SU-DHL-6 (cell line): ENCODE measurements at regions not wholly inside any gene's neighbourhood (a gene's known extent, or its start where the extent isn't known, plus 50 kb on each side); places are given as distances from the start of the nearest gene placed in this dataset.

Source experiments
- H2AFZ ChIP-seq: fragments of 200-600 bp; sonication (generic); 2 replicates; pipeline ENCODE4 v1.6.1; 2014; ENCODE audit warnings: low read depth, mild to moderate bottlenecking, moderate library complexity, mixed read lengths, antibody characterized with exemption, low read length; ENCODE audit not compliant: severe bottlenecking
- H3F3A ChIP-seq: fragments of 200-600 bp; shearing (Covaris generic); 2 replicates; pipeline ENCODE4 v1.6.0; 2016; ENCODE audit warnings: antibody characterized with exemption, mild to moderate bottlenecking; ENCODE audit not compliant: insufficient read depth
- H3K27ac ChIP-seq: fragments of 200-600 bp; sonication (generic); 2 replicates; pipeline ENCODE4 v1.5.1; 2016; ENCODE audit warnings: low read depth, mild to moderate bottlenecking, low read length, moderate library complexity, mixed read lengths
- H3K27me3 ChIP-seq: fragments of 200-600 bp; sonication (generic), shearing (Covaris generic); 2 replicates; pipeline ENCODE4 v1.6.0; 2014; ENCODE audit warnings: mild to moderate bottlenecking, low read length
- H3K36me3 ChIP-seq: fragments of 200-600 bp; sonication (generic); 2 replicates; pipeline ENCODE4 v1.6.1; 2014; ENCODE audit warnings: mild to moderate bottlenecking, low read length, mixed read lengths
- H3K4me2 ChIP-seq: fragments of 300-600, 200-600 bp; shearing (Covaris generic), sonication (generic); 2 replicates; pipeline ENCODE4 v1.6.0; 2014; ENCODE audit warnings: low read length, low read depth, mild to moderate bottlenecking; ENCODE audit not compliant: poor library complexity, severe bottlenecking
- H3K4me3 ChIP-seq: fragments of 200-600 bp; sonication (generic); 2 replicates; pipeline ENCODE4 v1.5.1; 2014; ENCODE audit warnings: antibody characterized with exemption, low read length, mild to moderate bottlenecking, mixed read lengths; ENCODE audit not compliant: insufficient read depth, poor library complexity, severe bottlenecking
- H3K79me2 ChIP-seq: fragments of 200-600 bp; sonication (generic); 2 replicates; pipeline ENCODE4 v1.6.1; 2014; ENCODE audit warnings: mild to moderate bottlenecking, low read length, moderate library complexity; ENCODE audit not compliant: insufficient read depth
- H3K9ac ChIP-seq: fragments of 200-600 bp; sonication (generic); 2 replicates; pipeline ENCODE4 v1.7.0; 2014; ENCODE audit warnings: mild to moderate bottlenecking, low read length
- H3K9me2 ChIP-seq: fragments of 200-600 bp; sonication (generic); replicated peaks from 2 replicates; pipeline ENCODE4 v1.6.1; 2014; ENCODE audit warnings: low read length; ENCODE audit not compliant: insufficient read depth
- H3K9me3 ChIP-seq: fragments of 200-600 bp; sonication (generic); 2 replicates; pipeline ENCODE4 v1.6.1; 2014; ENCODE audit warnings: low read length, mixed read lengths; ENCODE audit not compliant: insufficient read depth
- H4K20me1 ChIP-seq: fragments of 200-600 bp; sonication (generic); 2 replicates; pipeline ENCODE4 v1.6.1; 2014; ENCODE audit warnings: low read depth, mild to moderate bottlenecking, antibody characterized with exemption, low read length, moderate library complexity, mixed read lengths
- CTCF ChIP-seq: fragments of 200-600 bp; sonication (generic); IDR thresholded peaks from one replicate; pipeline ENCODE4 v1.5.1; 2017; ENCODE audit warnings: antibody characterized with exemption, mild to moderate bottlenecking, low read length, moderate library complexity; ENCODE audit not compliant: insufficient read depth, poor library complexity, severe bottlenecking
- EZH2phosphoT487 ChIP-seq: fragments of 200-600 bp; sonication (generic), shearing (Covaris generic); conservative IDR thresholded peaks from 2 replicates; pipeline ENCODE4 v1.6.1; 2018; ENCODE audit warnings: mild to moderate bottlenecking, antibody characterized with exemption, low read length, moderate library complexity, mixed read lengths

GRCh38 chr2:133955169-133955568 is 298.7 kb upstream of the MGAT5 start:
- no peak overlapping the region for H3K4me2 ChIP-seq
- no peaks in the 10 kb centered on the region for H4K20me1 ChIP-seq
- H3K36me3 ChIP-seq = no peaks in the 10 kb centered on the region
- no peaks in the 10 kb centered on the region for H3K9me3 ChIP-seq
- no peak overlapping the region for H2AFZ ChIP-seq
- TF ChIP-seq CTCF (no peak), EZH2phosphoT487 (no peak)
- no peaks in the 10 kb centered on the region for H3K79me2 ChIP-seq
- H3K27ac ChIP-seq = no peak overlapping the region
- no peaks in the 10 kb centered on the region for H3K27me3 ChIP-seq
- H3K9ac ChIP-seq = no peak overlapping the region
- no peak overlapping the region for H3K4me3 ChIP-seq
- H3K9me2 ChIP-seq = no peaks in the 10 kb centered on the region
- no peaks in the 10 kb centered on the region for H3F3A ChIP-seq

GRCh38 chr2:133956434-133956935 is 297.4 kb upstream of the MGAT5 start:
- no peak overlapping the region for H3K9ac ChIP-seq
- no peaks in the 10 kb centered on the region for H3K9me3 ChIP-seq
- no peaks in the 10 kb centered on the region for H3K27me3 ChIP-seq
- no peaks in the 10 kb centered on the region for H3F3A ChIP-seq
- H2AFZ ChIP-seq = no peak overlapping the region
- H3K27ac ChIP-seq = no peak overlapping the region
- H3K4me2 ChIP-seq = no peak overlapping the region
- no peaks in the 10 kb centered on the region for H3K79me2 ChIP-seq
- no peaks in the 10 kb centered on the region for H3K36me3 ChIP-seq
- no peaks in the 10 kb centered on the region for H4K20me1 ChIP-seq
- no peaks in the 10 kb centered on the region for H3K9me2 ChIP-seq
- H3K4me3 ChIP-seq = no peak overlapping the region
- no peak for TF ChIP-seq CTCF
- TF ChIP-seq EZH2phosphoT487 = no peak

- Histone ChIP-seq H4K20me1 (no peaks in the 10 kb centered on the region), H2AFZ (no peak overlapping the region), H3K4me2 (no peak overlapping the region), H3K9me2 (no peaks in the 10 kb centered on the region), H3K79me2 (no peaks in the 10 kb centered on the region), H3K36me3 (no peaks in the 10 kb centered on the region), H3K9me3 (no peaks in the 10 kb centered on the region), H3K4me3 (no peak overlapping the region), H3K27ac (no peak overlapping the region), H3K27me3 (no peaks in the 10 kb centered on the region), H3K9ac (no peak overlapping the region), H3F3A (no peaks in the 10 kb centered on the region)
- TF ChIP-seq CTCF = no peak
Measured at GRCh38 chr2:133957724-133958480, 296.0 kb upstream of the MGAT5 start.
